HuH-7.5 (cell line): ENCODE measurements at regions not wholly inside any gene's neighbourhood (a gene's known extent, or its start where the extent isn't known, plus 50 kb on each side); places are given as distances from the start of the nearest gene placed in this dataset.
"Not testable (repeated sequence)": the region's sequence is repeated elsewhere in the genome, so short reads cannot be mapped to it uniquely, and the experiment has no call there.

ENCODE experiments used
- DNase-seq: peaks from one replicate; pipeline ENCODE4 v3.0.0; 2011; ENCODE audit warnings: low spot score

GRCh38 chrX:4091046-4091760, 377.8 kb upstream of the PRKX start:
- no peak for DNase-seq

DNA sequence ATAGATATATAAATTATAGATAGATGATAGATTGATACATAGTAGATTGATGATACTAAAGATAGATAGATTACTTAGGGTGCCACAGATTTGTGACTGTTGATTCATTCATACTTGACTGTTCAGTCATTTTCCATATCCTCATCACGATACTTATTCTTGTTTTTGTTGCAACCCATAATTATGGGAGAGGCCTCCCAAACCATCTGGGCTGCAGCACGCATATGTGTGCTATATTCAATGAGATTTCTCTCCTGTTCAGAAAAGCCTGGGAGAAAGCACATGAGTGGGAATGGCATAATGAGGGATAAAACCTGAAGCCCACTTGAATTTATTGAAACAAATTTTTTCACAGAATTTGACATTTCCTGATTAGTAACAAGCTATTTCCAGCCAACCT, 346.4 kb upstream of the PRKX start:
- DNase-seq, result no peak

GRCh38 chrX:4043951-4044350, 330.5 kb upstream of the PRKX start:
- DNase-seq, result no peak

- DNase-seq, result no peak
These were observed 322.4 kb upstream of the PRKX start for GRCh38 chrX:4035874-4036273.

- no peak for DNase-seq
These were observed 314.7 kb upstream of the PRKX start for GRCh38 chrX:4028151-4028550.

DNA sequence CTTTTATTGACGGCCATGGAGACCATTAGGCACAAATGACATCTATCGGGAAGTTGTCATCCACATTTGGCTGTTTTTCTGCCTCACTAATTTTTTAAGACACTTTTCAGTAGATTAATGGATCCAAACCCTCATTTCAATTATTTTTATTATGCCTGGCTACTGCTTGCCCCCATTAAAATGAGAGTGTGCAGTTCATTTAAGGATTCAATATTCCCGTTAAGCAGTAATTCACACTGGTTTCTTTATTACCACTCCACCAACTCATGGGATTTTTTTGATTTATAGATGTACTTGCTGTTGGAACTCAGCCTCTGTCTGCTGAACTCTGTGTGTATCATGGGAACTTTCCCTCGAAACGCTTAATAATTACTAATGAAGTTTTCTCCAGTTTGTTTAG, 291.8 kb upstream of the PRKX start:
- no peak for DNase-seq

- DNase-seq, result no peak
These were observed 291.4 kb upstream of the PRKX start for GRCh38 chrX:4004822-4005221.

DNA sequence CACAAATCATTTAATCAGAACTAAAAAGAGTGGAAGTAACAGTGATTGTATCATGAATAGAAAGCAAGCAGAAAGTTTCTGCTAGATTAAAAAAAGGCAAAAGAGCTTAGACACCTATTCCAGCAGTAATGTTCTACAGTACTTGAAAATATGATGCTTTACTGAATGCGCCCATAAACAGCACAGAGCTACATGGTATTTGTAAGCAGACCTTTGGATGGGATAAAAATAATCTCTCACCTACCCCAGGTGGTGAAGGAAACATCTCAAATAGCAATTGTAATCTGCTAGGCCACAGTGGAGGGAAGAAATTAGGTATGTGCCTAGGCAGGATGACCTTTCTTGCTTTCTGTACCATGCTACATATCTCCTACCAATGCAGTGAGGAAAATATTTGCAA, 280.9 kb upstream of the PRKX start:
- no peak for DNase-seq

DNA sequence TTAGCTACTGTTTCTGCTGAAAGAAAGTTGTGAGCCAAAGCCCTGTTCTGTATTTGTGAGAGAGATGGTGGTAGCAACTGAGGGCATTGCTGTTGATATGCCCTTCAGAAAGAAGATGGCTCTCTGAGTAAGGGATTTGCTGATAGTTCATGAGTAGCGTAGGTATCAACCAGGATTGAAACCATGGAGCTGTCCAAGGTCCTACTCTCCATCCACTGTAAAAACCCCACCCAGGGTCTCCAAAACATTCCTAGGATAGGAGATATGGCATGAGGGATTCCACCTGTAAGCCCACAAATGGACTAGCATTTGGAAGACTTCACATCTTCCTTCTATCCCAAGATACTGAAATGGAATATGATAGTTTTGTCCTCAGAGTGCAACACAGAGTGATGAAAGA, 277.1 kb upstream of the PRKX start:
- no peak for DNase-seq

- not testable (repeated sequence) for DNase-seq
These were observed 258.8 kb upstream of the PRKX start for GRCh38 chrX:3972104-3972858.

DNA sequence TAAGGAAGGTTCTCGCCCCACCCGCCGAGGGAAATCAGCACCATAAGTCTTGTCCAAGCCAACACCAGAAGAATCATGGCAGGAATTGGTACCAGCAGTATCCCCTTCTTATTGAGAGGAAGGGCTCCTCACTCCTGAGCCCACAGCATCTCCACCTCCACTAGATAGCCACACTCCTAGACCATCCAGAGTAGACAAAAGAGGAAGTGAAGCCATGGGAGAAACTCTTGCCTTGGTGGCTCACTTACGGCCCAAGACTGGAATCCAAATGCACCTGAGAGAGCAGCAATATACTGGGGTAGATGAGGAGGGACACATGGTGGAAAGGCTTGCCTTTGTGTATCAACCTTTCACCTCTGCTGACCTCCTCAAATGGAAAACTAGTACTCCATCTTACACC, 255.3 kb upstream of the PRKX start:
- DNase-seq, result no peak

DNA sequence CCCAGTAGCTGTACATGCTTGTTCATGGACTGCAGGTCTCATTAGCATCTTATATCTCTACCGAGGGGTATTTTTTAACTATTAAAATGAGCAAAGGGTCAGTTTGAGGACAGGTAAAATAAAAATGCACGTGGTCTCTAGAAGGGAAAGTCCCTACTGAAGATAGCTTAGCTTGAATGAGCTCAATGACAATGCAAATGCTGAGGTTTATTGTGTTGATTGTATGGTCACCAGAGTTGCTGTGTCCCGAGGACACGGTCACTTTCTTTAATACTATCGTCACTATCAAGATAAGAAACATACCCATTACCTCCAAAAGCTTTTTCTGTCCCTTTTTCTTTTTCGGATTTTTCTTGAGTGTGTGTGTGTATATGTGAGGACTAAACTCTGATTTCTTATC, 250.5 kb upstream of the PRKX start:
- DNase-seq, result no peak

GRCh38 chrX:3962511-3963311, 249.3 kb upstream of the PRKX start:
- DNase-seq, result no peak

DNA sequence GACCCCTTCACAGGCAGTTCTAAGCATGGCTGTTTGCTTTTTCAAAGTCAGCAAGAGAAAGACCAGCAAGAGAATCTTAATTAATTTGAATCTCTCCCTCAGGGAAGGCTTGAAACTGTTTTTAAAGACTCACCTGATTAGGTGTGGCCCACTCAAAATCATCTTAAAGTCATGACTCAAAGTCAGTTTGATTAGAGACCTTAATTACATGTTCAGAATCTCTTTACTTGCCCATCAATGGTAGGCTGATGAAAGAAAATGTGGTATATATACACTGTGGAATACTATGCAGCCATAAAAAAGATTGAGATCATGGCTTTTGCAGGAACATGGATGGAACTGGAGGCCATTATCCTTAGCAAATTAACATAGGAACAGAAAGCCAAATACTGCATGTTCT, 247.5 kb upstream of the PRKX start:
- DNase-seq, result no peak

DNA sequence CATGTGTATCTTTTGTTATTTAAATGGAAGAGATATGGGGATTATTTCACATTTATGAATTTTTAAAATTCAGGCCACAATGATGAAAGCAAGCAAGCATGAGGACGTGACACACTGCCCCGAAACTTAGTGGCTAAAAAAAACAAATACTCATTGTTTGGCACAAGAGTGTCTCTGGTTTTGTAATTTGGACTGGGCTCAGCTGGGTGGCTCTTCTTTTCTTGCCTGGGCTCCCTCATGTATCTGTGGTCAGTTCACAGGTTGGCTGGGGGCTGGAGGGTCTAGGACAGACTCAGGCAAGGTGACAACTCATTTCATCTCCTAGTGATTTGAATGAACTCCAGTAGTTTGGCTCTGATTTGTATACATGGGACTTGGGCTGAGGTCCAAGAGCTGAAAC, 238.4 kb upstream of the PRKX start:
- DNase-seq, result no peak

- DNase-seq, result no peak
These were observed 236.9 kb upstream of the PRKX start for GRCh38 chrX:3950373-3950772.

GRCh38 chrX:3943965-3944364, 230.5 kb upstream of the PRKX start:
- no peak for DNase-seq

- DNase-seq, result no peak
These were observed 226.7 kb upstream of the PRKX start for GRCh38 chrX:3940000-3940610.

GRCh38 chrX:3938587-3938986, 225.1 kb upstream of the PRKX start:
- DNase-seq, result no peak

DNA sequence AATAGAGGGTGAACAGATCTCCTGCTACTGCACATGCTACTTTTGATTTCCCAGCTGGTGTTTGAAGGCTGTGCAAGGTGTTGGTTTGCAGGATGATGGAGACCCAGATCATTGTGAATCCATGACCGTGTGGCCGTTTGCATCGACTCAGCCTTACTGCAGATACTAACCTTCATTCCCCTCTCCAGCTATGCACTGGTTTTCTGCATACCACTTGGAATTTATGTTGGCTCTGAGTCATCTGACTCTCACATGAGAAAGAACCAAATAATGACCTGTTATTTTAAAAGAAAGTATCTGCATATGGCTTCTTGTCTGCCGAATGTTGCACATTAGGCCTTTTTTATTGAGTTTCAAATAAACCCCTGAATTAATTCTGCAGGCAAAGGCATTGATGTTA, 221.7 kb upstream of the PRKX start:
- not testable (repeated sequence) for DNase-seq

DNA sequence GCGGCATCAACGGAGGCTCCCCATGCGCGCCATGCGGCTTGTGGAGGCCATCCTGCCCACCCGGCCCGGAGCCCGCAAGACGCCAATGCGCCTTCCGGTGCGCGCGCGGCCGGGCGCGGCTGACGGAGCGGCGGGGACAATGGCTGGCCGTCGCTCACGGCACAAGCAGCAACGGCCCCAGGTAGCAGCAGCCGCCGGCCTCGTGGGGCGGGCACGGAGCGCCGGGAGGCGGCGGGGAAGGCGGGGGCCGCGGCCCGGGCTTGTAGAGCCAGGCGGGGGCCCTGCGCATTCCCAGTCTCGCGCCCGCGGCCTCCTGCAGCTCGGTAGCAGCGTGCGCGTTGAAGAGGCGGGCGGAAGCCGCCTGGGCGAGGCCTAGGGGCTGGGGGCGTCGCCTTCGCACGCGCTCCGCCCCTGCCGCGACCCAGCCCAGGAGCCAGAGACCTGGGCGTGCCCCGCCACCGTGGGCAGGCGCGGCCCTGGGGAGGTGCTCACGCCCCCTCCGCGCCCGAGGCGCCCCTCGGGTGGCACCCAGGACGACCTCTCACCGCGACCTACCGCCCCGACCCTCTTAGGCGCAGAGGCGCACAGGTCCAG, 207.1 kb upstream of the PRKX start:
- DNase-seq, result not testable (repeated sequence)
